Glomerular endothelial cell (primary cell): ENCODE measurements at regions not wholly inside any gene's neighbourhood (a gene's known extent, or its start where the extent isn't known, plus 50 kb on each side); places are given as distances from the start of the nearest gene placed in this dataset.
"Not testable (repeated sequence)": the region's sequence is repeated elsewhere in the genome, so short reads cannot be mapped to it uniquely, and the experiment has no call there.

ENCODE experiments used
- DNase-seq: peaks from one replicate; pipeline ENCODE4 v3.0.0-alpha.2; 2011; ENCODE audit warnings: low read depth, low spot score; ENCODE audit errors: extremely low read depth

GRCh38 chr7:115654384-115655214 is 376.0 kb downstream of the TFEC start:
- DNase-seq: no peak

- DNase-seq: no peak
These were observed 381.1 kb downstream of the TFEC start for GRCh38 chr7:115649429-115649828.

DNA sequence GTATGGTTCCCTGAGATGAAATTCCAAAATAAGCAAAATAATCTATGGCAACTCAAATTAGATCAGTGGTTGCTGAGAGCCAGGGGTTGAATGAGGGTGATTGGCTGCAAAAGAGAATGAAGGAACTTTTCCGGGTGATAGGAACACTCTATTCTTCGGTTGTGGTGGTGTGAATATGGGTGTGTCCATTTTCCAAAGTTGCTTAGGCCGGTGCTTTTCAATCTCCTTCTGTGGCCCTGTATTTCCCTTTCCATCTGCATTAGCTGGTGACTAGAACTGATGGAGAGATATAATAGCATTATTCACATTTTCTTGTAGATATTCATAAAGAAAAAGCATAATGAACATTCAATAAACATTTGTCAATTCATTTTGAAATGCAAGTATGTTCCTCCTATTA is 382.9 kb downstream of the TFEC start:
- no peak for DNase-seq

DNA sequence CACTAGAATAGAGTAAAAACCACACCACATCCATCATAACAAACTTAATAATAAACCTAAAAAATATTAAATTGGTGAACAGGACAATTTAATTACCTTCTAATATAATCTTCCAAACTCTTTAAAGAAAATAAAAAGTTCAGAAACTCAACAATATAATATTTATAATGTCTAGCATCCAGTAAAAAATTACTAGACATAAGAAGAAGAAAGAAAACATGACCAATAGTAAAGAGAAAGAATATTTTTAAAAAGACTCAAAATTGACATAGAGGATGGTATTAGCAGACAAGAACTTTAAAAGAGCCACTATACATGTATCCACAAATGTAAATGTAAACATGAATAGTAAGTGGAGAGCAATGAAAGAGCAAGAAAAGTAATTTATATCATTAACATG is 388.4 kb downstream of the TFEC start:
- DNase-seq: no peak

DNA sequence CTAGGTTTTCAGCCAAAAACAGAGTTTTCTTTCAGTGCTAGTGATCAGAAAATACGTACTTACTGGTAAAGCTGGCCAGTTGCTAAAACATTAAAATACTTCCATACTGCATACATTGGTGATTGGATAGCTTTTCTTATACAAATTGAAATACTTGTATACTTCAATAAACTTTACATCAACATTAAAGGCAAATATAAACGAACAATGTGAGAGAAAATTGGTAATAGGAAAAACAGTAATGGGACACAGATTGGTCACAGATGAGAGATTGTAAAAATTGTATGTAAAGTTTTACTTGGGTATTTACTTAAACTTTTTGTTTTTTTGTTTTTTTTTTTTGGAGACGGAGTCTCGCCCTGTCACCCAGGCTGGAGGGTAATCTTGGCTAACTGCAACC is 391.7 kb downstream of the TFEC start:
- no peak for DNase-seq

GRCh38 chr7:115637128-115637527 is 393.4 kb downstream of the TFEC start:
- DNase-seq: no peak

DNA sequence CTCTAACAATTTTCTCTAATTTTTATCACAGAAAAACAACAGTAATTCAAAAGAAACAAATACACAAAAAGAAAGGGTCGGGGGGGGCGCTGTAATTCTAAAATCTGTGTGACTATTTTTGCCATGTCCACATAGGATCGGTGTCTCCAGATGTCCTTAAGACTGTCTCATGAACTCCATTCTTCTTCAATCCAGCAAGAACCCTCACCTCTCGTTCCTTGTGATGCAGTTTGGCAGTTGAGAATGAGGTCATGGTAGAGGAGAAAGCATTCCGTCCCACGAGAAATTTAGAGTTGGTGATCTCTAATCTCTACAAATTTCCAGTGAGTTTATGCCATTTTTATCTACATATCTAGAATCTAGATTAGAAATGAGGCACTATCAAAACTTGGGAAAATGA is 394.7 kb downstream of the TFEC start:
- no peak for DNase-seq

DNA sequence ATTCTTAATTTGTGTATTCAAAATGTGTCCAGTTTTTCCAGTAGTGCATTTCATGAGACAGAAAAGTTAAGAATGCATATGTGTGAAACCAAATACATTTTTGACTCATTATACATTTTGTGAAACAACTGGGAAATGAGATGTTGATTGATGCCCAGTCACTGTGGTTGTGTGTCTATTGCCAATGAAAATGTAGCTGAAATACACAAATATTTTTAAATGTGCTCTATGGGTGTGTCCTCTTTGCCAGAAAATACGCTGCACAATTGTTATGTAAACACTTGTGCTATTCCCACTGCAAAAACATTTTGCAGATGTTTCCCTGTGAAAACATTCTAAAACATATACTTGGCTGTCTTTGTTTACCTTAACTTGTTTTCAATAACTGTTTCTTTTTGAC is 395.2 kb downstream of the TFEC start:
- no peak for DNase-seq

DNA sequence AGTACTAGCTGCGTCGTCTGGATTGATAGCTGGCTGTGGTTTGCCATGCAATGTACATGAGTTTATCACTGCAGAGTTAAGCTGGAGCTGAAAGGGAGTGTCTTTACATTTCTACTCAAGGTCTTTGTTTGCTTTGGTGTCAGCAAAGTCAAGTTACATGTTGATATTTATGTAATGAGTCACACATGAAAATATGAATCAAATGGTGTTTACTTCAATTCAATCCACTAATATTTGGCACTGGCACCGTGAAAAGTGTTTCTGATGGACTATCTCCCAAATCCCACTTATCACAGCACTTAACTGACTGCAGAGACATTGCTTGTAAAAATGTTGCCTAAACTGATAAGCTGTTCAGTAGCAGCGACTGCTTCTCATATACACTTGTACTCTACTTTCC is 395.9 kb downstream of the TFEC start:
- no peak for DNase-seq

GRCh38 chr7:115632636-115633035 is 397.9 kb downstream of the TFEC start:
- DNase-seq: no peak

DNA sequence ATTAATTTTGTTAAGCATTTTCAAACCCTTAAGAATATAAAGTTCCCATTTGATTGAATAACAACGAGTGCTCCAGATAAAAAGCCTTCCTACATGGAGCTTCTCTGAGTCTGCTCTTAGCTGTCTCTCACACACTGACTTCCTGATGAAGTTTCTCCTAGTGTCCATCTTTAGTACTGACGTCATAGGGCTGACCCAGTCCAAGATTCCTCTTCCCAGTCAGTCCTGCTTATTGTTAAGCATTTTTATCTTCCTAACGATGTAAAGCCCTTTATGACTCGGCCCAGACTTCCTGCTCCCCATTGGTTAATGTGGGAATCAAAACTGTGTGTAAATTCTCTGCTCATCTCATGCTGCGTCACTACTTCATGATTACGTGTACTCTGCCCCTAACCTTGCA is 398.8 kb downstream of the TFEC start:
- DNase-seq: no peak

DNA sequence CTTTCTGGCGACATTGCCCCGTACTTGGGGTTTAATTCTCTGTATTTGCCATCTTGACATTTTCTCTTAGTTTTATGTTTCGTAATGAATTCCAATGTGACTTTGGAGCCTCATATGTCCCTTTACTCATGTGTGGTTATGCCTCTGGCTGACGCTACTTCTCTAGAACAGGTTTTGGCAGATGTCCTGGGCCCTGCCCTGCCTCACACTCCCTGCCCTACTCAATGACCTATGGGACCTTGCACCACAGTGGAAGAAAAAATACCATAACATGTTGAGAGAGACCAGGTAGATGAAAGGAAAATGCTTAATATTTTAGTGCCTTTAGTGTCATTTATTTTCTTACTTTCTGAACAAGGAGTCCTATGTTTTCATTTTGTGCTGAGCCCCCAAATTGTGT is 400.5 kb downstream of the TFEC start:
- DNase-seq: no peak

DNA sequence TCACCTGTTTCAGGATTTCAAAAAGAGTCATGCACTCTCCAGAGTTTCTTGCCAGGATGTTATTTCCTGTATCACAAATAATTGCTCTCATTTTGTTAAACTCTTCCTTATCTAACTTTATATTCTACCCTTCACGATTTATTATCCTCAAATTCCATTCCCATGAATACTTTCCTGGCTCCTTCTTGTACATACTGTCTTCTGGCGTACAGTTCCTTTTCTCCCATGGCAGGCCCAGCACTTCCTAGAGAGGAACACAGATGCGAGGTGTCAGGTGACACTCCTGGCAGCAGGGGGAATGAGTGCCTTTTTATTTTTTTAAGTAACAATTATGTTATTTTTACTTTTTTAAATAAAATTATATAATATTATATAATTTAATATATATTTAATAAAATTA is 411.9 kb downstream of the TFEC start:
- no peak for DNase-seq

GRCh38 chr7:115613836-115614235 is 416.7 kb downstream of the TFEC start:
- DNase-seq: no peak

- no peak for DNase-seq
These were observed 427.1 kb downstream of the TFEC start for GRCh38 chr7:115603416-115603815.

DNA sequence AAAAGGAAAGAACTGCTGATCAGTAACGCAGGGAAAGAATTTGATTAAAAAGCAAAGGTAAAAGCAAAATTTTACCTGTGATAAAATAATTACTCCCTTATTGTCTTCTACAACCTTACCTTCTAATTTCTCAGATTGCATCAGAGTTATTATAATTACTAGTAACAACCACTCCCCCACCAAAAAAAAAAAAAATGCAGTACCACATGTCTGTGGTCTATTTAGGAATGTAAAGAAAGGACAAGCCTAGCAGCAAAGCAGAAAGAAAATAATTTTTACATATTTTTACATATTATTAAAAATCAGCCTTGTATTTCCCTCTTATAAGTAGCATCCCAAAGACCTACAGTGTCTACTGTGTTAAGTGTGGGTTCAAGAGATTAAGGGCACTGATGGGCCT is 430.4 kb downstream of the TFEC start:
- DNase-seq: no peak

DNA sequence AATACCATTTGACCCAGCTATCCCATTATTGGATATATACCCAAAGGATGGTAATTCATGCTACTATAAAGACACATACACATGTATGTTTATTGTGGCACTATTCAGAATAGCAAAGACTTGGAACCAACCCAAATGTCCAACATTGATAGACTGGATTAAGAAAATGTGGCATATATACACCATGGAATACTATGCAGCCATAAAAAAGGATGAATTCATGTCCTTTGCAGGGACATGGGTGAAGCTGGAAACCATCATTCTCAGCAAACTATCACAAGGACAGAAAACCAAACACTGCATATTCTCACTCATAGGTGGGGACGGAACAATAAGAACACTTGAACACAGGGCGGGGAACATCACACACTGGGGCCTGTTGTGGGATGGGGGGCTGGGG is 431.4 kb downstream of the TFEC start:
- not testable (repeated sequence) for DNase-seq

- DNase-seq: not testable (repeated sequence)
These were observed 433.3 kb downstream of the TFEC start for GRCh38 chr7:115597220-115597619.

DNA sequence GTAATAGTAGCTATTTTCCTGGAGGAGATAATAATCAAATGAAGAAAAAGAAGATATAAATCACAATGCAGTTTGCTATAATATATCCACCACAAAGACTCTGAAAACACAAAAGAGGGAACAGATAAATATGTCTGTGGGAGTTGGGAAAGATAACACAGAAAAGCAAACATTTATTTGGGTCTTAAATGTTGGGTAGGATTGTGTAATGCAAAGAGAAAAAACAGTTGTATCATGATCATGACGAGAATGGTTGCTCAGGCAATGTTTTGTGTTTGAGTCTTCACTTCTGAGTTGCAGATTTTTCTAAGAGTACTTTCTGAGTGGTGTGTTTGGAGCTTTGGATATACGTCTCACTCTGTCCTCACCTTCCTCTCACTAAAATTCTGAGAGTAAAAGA is 437.5 kb downstream of the TFEC start:
- no peak for DNase-seq

DNA sequence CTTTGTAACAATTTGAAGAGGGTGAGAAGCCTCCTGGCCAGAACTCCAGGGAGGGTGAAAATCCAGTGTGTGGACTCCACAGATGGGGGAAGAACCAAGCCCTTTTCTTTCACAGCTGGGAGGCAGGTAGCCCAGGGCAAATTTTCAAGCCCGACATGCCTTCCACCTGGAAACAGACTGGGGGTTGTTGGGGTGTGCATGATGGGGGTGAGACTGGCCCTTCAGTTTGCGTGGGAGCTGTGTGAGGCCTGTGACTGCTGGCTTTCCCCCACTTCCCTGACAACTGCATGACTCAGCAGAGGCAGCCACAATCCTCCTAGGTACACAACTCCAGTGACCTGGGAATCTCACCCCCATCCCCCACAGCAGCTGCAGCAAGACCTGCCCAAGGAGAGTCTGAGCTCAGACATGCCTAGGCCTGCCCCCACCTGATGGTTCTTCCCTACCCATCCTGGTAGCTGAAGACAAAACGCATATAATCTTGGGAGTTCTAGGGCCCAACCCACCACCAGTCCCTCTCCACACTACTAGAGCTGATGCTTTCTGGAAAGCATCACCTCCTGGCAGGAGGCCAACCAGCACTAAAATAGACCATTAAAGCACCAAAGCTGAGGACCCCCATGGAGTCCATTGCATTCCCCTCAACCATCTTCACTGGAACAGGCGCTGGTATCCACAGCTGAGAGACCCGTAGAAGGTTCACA is 445.4 kb downstream of the TFEC start:
- DNase-seq: no peak

DNA sequence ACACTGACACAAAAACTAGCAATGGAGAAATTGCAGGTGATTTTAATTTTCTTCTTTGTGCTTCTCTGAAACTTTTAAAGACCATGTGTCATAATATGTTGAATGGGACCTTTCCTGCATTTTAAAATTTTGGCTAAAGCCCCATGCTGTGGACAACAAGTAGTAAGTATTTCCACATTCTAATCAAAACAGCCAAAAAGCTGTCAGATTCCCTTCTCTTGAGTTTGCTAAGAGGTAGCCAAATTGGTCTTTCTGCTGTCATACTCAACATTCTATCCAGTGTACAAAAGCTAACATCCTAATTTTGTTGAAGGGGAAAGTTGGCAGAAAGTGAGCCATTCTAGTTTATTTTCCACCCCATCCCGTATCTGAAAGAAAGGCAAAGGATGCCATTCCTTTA is 447.6 kb downstream of the TFEC start:
- no peak for DNase-seq

DNA sequence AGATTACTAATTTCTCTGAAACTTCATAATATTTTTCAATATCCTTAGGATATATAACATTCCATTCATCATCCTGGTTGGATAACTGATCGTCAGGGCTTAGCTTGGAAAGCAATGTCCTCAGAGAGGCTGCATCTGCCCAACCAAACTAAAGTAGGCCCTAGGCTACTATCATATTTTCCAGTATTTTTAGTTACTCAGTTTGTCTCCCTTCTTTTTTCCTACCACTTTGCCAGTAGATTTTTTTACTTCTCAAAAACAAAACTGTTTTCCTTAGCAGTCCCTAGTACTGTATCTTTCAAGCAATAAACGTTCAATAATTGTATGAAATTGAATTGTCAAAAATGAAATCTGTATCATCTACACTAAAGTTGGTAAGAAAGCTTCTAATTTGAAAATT is 452.0 kb downstream of the TFEC start:
- no peak for DNase-seq
